HEK293T (cell line): ENCODE measurements at regions not wholly inside any gene's neighbourhood (a gene's known extent, or its start where the extent isn't known, plus 50 kb on each side); places are given as distances from the start of the nearest gene placed in this dataset.

Experiments
- CTCF ChIA-PET: fragments of 350-600 bp; formaldehyde crosslinking; extraction: SDS; loops from one replicate; lab custom pipeline; 2021; ENCODE audit warnings: antibody characterized with exemption, inconsistent platforms; lab: Yijun Ruan, JAX
- POLR2A ChIA-PET: fragments of 350-600 bp; formaldehyde crosslinking; extraction: SDS; loops from one replicate; lab custom pipeline; 2020; ENCODE audit warnings: antibody characterized with exemption, inconsistent platforms; lab: Yijun Ruan, JAX
- DNase-seq: peaks from one replicate; pipeline ENCODE4 v3.0.0; 2012; ENCODE audit warnings: mixed read lengths; ENCODE audit errors: extremely low spot score
- ARNT ChIP-seq: fragments of 450-650 bp; IDR thresholded peaks from 2 replicates; pipeline ENCODE4 v1.6.1; 2017; ENCODE audit warnings: mild to moderate bottlenecking
- BHLHE40 ChIP-seq: fragments of 450-650 bp; IDR thresholded peaks from 2 replicates; pipeline ENCODE4 v1.6.1; 2016; ENCODE audit warnings: mild to moderate bottlenecking, moderate library complexity, borderline replicate concordance
- CTBP1 ChIP-seq: fragments of 450-650 bp; IDR thresholded peaks from 2 replicates; pipeline ENCODE4 v1.6.1; 2016; ENCODE audit warnings: borderline replicate concordance
- ELF4 ChIP-seq: fragments of 450-650 bp; IDR thresholded peaks from 2 replicates; pipeline ENCODE4 v1.6.1; 2017; ENCODE audit warnings: antibody characterized with exemption
- FOXA1 ChIP-seq: fragments of 450-650 bp; IDR thresholded peaks from 2 replicates; pipeline ENCODE4 v1.6.1; 2016; ENCODE audit warnings: mild to moderate bottlenecking
- FOXK2 ChIP-seq: fragments of 450-650 bp; IDR thresholded peaks from 2 replicates; pipeline ENCODE4 v1.6.1; 2016; ENCODE audit warnings: mild to moderate bottlenecking
- FOXM1 ChIP-seq: fragments of 450-650 bp; IDR thresholded peaks from 2 replicates; pipeline ENCODE4 v1.6.1; 2017; ENCODE audit warnings: mild to moderate bottlenecking, borderline replicate concordance
- HDGF ChIP-seq: fragments of 450-650 bp; IDR thresholded peaks from 2 replicates; pipeline ENCODE4 v1.6.1; 2017; ENCODE audit warnings: antibody characterized with exemption, borderline replicate concordance
- L3MBTL2 ChIP-seq: fragments of 450-650 bp; conservative IDR thresholded peaks from 2 replicates; pipeline ENCODE4 v1.6.1; 2016; ENCODE audit warnings: mild to moderate bottlenecking
- LEF1 ChIP-seq: fragments of 450-650 bp; IDR thresholded peaks from 2 replicates; pipeline ENCODE4 v1.6.1; 2017; ENCODE audit warnings: mild to moderate bottlenecking, borderline replicate concordance
- NFRKB ChIP-seq: fragments of 450-650 bp; IDR thresholded peaks from 2 replicates; pipeline ENCODE4 v1.6.1; 2016; ENCODE audit warnings: mild to moderate bottlenecking, moderate library complexity
- SP1 ChIP-seq: fragments of 450-650 bp; IDR thresholded peaks from 2 replicates; pipeline ENCODE4 v1.6.1; 2017
- SUZ12 ChIP-seq: fragments of 450-650 bp; IDR thresholded peaks from 2 replicates; pipeline ENCODE4 v1.6.1; 2016; ENCODE audit warnings: mild to moderate bottlenecking
- TARDBP ChIP-seq: fragments of 450-650 bp; IDR thresholded peaks from 2 replicates; pipeline ENCODE4 v1.6.1; 2016
- ZNF384 ChIP-seq: fragments of 450-650 bp; IDR thresholded peaks from 2 replicates; pipeline ENCODE4 v1.6.1; 2016
- TF ChIP-seq, protein P1 (sequence below): fragments of 450-650 bp; IDR thresholded peaks from 2 replicates; pipeline ENCODE4 v1.6.1; 2016

DNA sequence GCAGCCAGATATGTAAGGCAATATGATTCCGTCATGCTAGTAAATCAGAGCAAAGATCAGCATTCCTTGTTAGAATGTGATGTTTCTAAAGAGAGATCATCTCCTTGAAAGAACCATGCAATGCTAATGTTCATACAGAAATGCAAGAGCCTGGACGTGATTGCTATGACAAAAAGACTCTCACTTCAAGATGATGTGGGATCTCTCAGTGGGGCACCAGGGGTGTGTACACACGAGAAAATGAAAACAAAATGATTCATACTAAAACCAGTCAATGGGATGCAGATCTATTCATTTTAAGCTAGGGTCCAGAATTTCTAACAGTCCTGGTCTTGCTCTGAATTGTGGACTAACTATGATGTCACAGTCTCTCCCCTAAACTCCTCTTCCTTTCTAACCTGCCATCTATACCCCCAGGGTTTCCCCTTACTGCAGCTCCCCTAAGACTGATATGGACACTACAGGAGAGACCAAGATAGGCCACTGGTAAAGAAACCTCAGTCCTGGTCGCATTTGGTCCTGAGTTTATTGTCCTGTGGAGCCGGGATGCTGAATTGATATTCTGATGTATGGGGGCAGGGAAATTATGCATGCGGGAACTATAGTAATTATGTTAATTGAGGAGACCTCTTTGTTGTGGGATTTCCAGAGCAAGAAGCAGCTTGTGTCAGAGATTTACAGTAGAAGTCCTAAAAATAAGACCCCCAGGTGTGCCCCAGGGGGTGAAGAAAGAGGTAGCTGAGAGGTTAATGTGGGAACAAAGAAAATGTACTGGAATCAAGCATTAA is 179.0 kb downstream of the PMP22 start:
- TF ChIP-seq, protein P1, sequence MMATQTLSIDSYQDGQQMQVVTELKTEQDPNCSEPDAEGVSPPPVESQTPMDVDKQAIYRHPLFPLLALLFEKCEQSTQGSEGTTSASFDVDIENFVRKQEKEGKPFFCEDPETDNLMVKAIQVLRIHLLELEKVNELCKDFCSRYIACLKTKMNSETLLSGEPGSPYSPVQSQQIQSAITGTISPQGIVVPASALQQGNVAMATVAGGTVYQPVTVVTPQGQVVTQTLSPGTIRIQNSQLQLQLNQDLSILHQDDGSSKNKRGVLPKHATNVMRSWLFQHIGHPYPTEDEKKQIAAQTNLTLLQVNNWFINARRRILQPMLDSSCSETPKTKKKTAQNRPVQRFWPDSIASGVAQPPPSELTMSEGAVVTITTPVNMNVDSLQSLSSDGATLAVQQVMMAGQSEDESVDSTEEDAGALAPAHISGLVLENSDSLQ: no peak
- TF ChIP-seq LEF1: no peak
- TF ChIP-seq L3MBTL2: no peak
- POLR2A ChIA-PET: no interaction called here
- CTCF ChIA-PET: no interaction called here
- DNase-seq: no peak

DNA sequence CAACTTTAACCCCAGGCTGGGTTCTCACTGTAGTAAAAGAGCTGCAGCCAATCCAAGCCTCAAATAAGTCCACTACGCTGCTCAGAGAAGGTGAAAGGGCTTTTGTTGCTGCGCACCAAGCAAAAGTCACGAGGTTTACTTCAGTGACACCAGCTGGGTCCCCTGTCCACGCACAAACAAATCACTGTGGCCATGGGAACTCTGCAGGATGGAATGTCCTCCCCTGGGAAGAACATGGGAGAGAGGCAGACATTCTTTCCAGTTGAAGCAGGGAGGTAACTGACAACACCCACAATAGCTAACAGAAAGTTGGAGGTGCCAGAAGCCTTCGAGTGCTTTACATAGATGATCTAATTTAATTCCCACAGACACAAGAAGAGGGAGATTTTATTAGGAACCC is 181.9 kb downstream of the PMP22 start:
- ChIA-PET CTCF (no interaction called here), POLR2A (no interaction called here)
- TF ChIP-seq SP1: no peak
- no peak for TF ChIP-seq SUZ12
- no peak for DNase-seq

- no peak for DNase-seq
- TF ChIP-seq L3MBTL2 (no peak), FOXA1 (no peak), SUZ12 (no peak), ZNF384 (no peak), TARDBP (no peak), FOXM1 (no peak), ARNT (no peak), BHLHE40 (no peak), FOXK2 (no peak), SP1 (no peak), HDGF (no peak), CTBP1 (no peak), ELF4 (no peak)
- TF ChIP-seq, protein P1: no peak
- ChIA-PET CTCF (no interaction called here), POLR2A (no interaction called here)
These were observed 184.1 kb downstream of the PMP22 start for GRCh38 chr17:15081008-15081407.

DNA sequence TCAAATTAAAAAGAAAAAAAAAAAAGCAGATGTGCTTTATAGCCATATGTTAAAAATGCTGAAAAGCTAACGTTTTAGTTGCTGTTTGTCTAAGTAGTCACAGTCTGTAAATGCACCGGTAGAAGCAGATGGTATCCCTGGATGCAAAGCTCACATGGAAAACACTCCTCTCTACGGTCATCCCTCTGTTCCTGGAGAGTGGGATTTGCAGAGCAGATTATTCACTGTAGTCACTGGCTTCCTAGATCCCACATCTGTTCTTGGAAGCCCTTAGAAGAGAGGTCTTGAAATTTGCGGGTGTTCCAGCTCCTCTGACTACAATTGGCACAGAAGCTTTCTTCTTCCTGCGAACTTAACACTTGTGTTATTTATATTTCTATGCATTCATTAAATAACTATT is 186.6 kb downstream of the PMP22 start:
- DNase-seq: no peak
- CTCF ChIA-PET: interaction anchor here (0.6 kb wide), 2 partner anchors 519 to 1798 kb away, joined by 3 to 4 read pairs; no protein-coding TSS in a partner anchor
- TF ChIP-seq CTBP1 (no peak), FOXM1 (no peak), ZNF384 (no peak), LEF1 (no peak), SP1 (no peak), TARDBP (no peak), BHLHE40 (no peak), NFRKB (no peak), FOXK2 (no peak), ARNT (no peak), SUZ12 (no peak)
- POLR2A ChIA-PET: no interaction called here

DNA sequence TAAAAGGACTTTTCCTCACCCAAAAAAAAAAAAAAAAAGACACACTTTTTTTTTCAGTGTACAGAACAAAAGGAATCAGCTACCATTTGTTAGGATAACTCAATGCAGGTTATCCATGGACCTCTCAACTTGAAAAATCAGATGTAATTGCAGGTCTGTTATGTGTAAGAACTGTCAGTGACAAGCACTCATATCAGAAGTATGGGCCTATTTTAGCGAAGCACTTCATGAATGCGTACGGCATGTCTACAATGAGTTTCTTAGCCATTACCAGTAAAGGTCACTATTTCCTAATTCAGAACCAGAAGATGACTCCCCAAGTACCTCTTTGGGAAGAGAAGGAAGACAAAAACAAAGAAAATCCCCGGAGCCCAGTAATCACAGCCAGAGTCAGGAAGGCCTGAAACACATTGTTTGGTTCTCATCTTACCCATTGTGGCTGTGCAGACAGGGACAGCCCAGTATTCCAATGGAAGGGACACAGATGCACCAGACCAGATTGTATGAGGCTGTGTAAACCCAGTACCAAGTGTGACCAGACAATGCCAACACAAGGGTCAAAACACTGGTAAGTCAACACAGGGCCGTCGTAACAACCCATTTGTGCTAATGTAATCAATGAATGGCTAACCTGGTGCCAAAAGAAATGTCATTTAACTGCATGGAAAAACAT is 188.0 kb downstream of the PMP22 start:
- ChIA-PET CTCF (no interaction called here), POLR2A (no interaction called here)
- no peak for DNase-seq
- TF ChIP-seq FOXM1: no peak
- no peak for TF ChIP-seq FOXK2
- TF ChIP-seq NFRKB: no peak
- TF ChIP-seq SUZ12: no peak
- no peak for TF ChIP-seq SP1
- TF ChIP-seq L3MBTL2: no peak

- TF ChIP-seq TARDBP: no peak
- no peak for TF ChIP-seq FOXK2
- no peak for TF ChIP-seq FOXA1
- TF ChIP-seq CTBP1: no peak
- no peak for TF ChIP-seq LEF1
- TF ChIP-seq ELF4: no peak
- TF ChIP-seq SUZ12: no peak
- TF ChIP-seq ARNT: no peak
- no peak for TF ChIP-seq SP1
- TF ChIP-seq ZNF384: no peak
- TF ChIP-seq NFRKB: no peak
- no peak for TF ChIP-seq L3MBTL2
- no peak for TF ChIP-seq FOXM1
- TF ChIP-seq BHLHE40: no peak
- TF ChIP-seq, protein P1: no peak
- ChIA-PET POLR2A (no interaction called here), CTCF (no interaction called here)
- DNase-seq: no peak
These were observed 213.2 kb downstream of the PMP22 start for GRCh38 chr17:15051933-15052332.

DNA sequence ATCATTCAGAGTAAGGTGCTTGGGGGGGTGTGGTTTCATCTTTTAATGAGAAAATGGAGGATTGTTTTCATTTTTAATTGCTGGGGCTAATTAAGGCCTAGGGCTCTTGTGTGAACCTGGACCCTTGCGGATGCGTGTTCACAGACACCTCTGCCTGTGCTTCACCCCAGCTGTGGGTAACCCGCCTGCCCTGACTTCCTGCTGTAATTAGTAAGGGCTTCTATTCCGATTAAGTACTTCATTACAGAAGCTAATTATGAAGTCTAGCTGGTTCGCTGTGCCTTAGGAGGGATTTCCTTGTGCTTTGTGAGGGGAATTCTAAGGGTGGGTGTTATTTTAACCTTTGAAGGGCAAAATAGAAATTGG is 215.3 kb downstream of the PMP22 start:
- TF ChIP-seq NFRKB (no peak), ZNF384 (no peak), ELF4 (no peak), SUZ12 (no peak), ARNT (no peak), BHLHE40 (no peak)
- POLR2A ChIA-PET: no interaction called here
- CTCF ChIA-PET: no interaction called here
- DNase-seq: no peak
